SU-DHL-6 (cell line): ENCODE measurements at regions not wholly inside any gene's neighbourhood (a gene's known extent, or its start where the extent isn't known, plus 50 kb on each side); places are given as distances from the start of the nearest gene placed in this dataset.

Experiments used
- H2AFZ ChIP-seq: fragments of 200-600 bp; sonication (generic); 2 replicates; pipeline ENCODE4 v1.6.1; 2014; ENCODE audit warnings: low read depth, mild to moderate bottlenecking, moderate library complexity, mixed read lengths, antibody characterized with exemption, low read length; ENCODE audit not compliant: severe bottlenecking
- H3F3A ChIP-seq: fragments of 200-600 bp; shearing (Covaris generic); 2 replicates; pipeline ENCODE4 v1.6.0; 2016; ENCODE audit warnings: antibody characterized with exemption, mild to moderate bottlenecking; ENCODE audit not compliant: insufficient read depth
- H3K27ac ChIP-seq: fragments of 200-600 bp; sonication (generic); 2 replicates; pipeline ENCODE4 v1.5.1; 2016; ENCODE audit warnings: low read depth, mild to moderate bottlenecking, low read length, moderate library complexity, mixed read lengths
- H3K27me3 ChIP-seq: fragments of 200-600 bp; sonication (generic), shearing (Covaris generic); 2 replicates; pipeline ENCODE4 v1.6.0; 2014; ENCODE audit warnings: mild to moderate bottlenecking, low read length
- H3K36me3 ChIP-seq: fragments of 200-600 bp; sonication (generic); 2 replicates; pipeline ENCODE4 v1.6.1; 2014; ENCODE audit warnings: mild to moderate bottlenecking, low read length, mixed read lengths
- H3K4me2 ChIP-seq: fragments of 300-600, 200-600 bp; shearing (Covaris generic), sonication (generic); 2 replicates; pipeline ENCODE4 v1.6.0; 2014; ENCODE audit warnings: low read length, low read depth, mild to moderate bottlenecking; ENCODE audit not compliant: poor library complexity, severe bottlenecking
- H3K4me3 ChIP-seq: fragments of 200-600 bp; sonication (generic); 2 replicates; pipeline ENCODE4 v1.5.1; 2014; ENCODE audit warnings: antibody characterized with exemption, low read length, mild to moderate bottlenecking, mixed read lengths; ENCODE audit not compliant: insufficient read depth, poor library complexity, severe bottlenecking
- H3K79me2 ChIP-seq: fragments of 200-600 bp; sonication (generic); 2 replicates; pipeline ENCODE4 v1.6.1; 2014; ENCODE audit warnings: mild to moderate bottlenecking, low read length, moderate library complexity; ENCODE audit not compliant: insufficient read depth
- H3K9ac ChIP-seq: fragments of 200-600 bp; sonication (generic); 2 replicates; pipeline ENCODE4 v1.7.0; 2014; ENCODE audit warnings: mild to moderate bottlenecking, low read length
- H3K9me2 ChIP-seq: fragments of 200-600 bp; sonication (generic); replicated peaks from 2 replicates; pipeline ENCODE4 v1.6.1; 2014; ENCODE audit warnings: low read length; ENCODE audit not compliant: insufficient read depth
- H3K9me3 ChIP-seq: fragments of 200-600 bp; sonication (generic); 2 replicates; pipeline ENCODE4 v1.6.1; 2014; ENCODE audit warnings: low read length, mixed read lengths; ENCODE audit not compliant: insufficient read depth
- H4K20me1 ChIP-seq: fragments of 200-600 bp; sonication (generic); 2 replicates; pipeline ENCODE4 v1.6.1; 2014; ENCODE audit warnings: low read depth, mild to moderate bottlenecking, antibody characterized with exemption, low read length, moderate library complexity, mixed read lengths
- CTCF ChIP-seq: fragments of 200-600 bp; sonication (generic); IDR thresholded peaks from one replicate; pipeline ENCODE4 v1.5.1; 2017; ENCODE audit warnings: antibody characterized with exemption, mild to moderate bottlenecking, low read length, moderate library complexity; ENCODE audit not compliant: insufficient read depth, poor library complexity, severe bottlenecking
- EZH2phosphoT487 ChIP-seq: fragments of 200-600 bp; sonication (generic), shearing (Covaris generic); conservative IDR thresholded peaks from 2 replicates; pipeline ENCODE4 v1.6.1; 2018; ENCODE audit warnings: mild to moderate bottlenecking, antibody characterized with exemption, low read length, moderate library complexity, mixed read lengths

GRCh38 chr6:84615987-84616386, 148.4 kb downstream of the TBX18 start:
- Histone ChIP-seq H3K27me3 (no peaks in the 10 kb centered on the region), H3K36me3 (no peaks in the 10 kb centered on the region), H3K9ac (no peak overlapping the region), H3K27ac (no peak overlapping the region), H3K9me3 (no peaks in the 10 kb centered on the region), H2AFZ (no peak overlapping the region), H3K4me3 (no peak overlapping the region), H4K20me1 (no peaks in the 10 kb centered on the region), H3F3A (no peaks in the 10 kb centered on the region), H3K79me2 (no peaks in the 10 kb centered on the region), H3K4me2 (no peak overlapping the region), H3K9me2 (no peaks in the 10 kb centered on the region)
- no peak for TF ChIP-seq CTCF

- Histone ChIP-seq H3K4me2 (no peak overlapping the region), H3K9me2 (no peaks in the 10 kb centered on the region), H3F3A (no peaks in the 10 kb centered on the region), H3K27me3 (no peaks in the 10 kb centered on the region), H3K79me2 (no peaks in the 10 kb centered on the region), H3K9ac (no peak overlapping the region), H3K4me3 (no peak overlapping the region), H3K36me3 (no peaks in the 10 kb centered on the region), H4K20me1 (no peaks in the 10 kb centered on the region), H3K27ac (no peak overlapping the region), H3K9me3 (no peaks in the 10 kb centered on the region), H2AFZ (no peak overlapping the region)
- TF ChIP-seq EZH2phosphoT487 (no peak), CTCF (no peak)
These were observed 149.1 kb downstream of the TBX18 start for GRCh38 chr6:84615113-84615850.

GRCh38 chr6:84606860-84607259, 157.5 kb downstream of the TBX18 start:
- Histone ChIP-seq H2AFZ (no peak overlapping the region), H3K9me3 (no peaks in the 10 kb centered on the region), H3K27ac (no peak overlapping the region), H3K27me3 (no peaks in the 10 kb centered on the region), H3F3A (no peaks in the 10 kb centered on the region), H3K79me2 (no peaks in the 10 kb centered on the region), H3K4me3 (no peak overlapping the region), H3K4me2 (no peak overlapping the region), H3K9ac (no peak overlapping the region), H3K9me2 (no peaks in the 10 kb centered on the region), H3K36me3 (no peaks in the 10 kb centered on the region), H4K20me1 (no peaks in the 10 kb centered on the region)
- TF ChIP-seq CTCF (no peak), EZH2phosphoT487 (no peak)
